GM18861 (cell line): ENCODE measurements at regions not wholly inside any gene's neighbourhood (a gene's known extent, or its start where the extent isn't known, plus 50 kb on each side); places are given as distances from the start of the nearest gene placed in this dataset.
"Not testable (repeated sequence)": the region's sequence is repeated elsewhere in the genome, so short reads cannot be mapped to it uniquely, and the experiment has no call there.

Source experiments
- ATAC-seq: cut with Tn5 transposase; IDR thresholded peaks from one replicate; pipeline ENCODE4 v1.9.1; 2021; ENCODE audit not compliant: unreplicated experiment

GRCh38 chr3:101913168-101913567 lies 63.9 kb downstream of the NFKBIZ start:
- ATAC-seq: no peak

GRCh38 chr3:101917761-101918160 lies 68.4 kb downstream of the NFKBIZ start:
- not testable (repeated sequence) for ATAC-seq

GRCh38 chr3:101922151-101922725 lies 72.9 kb downstream of the NFKBIZ start:
- ATAC-seq: not testable (repeated sequence)

GRCh38 chr3:101924621-101925020 lies 75.3 kb downstream of the NFKBIZ start:
- ATAC-seq: not testable (repeated sequence)

GRCh38 chr3:101925124-101925523 lies 75.8 kb downstream of the NFKBIZ start:
- not testable (repeated sequence) for ATAC-seq

GRCh38 chr3:101925564-101925963 lies 76.2 kb downstream of the NFKBIZ start:
- ATAC-seq: no peak

GRCh38 chr3:101926594-101927105 lies 77.3 kb downstream of the NFKBIZ start:
- ATAC-seq: no peak

- no peak for ATAC-seq
Measured at GRCh38 chr3:101928890-101929289, 79.6 kb downstream of the NFKBIZ start.

- no peak for ATAC-seq
Measured at GRCh38 chr3:101931081-101931480, 81.8 kb downstream of the NFKBIZ start.

GRCh38 chr3:101932326-101933068 lies 83.2 kb downstream of the NFKBIZ start:
- ATAC-seq: no peak

GRCh38 chr3:101936419-101937356 lies 87.4 kb downstream of the NFKBIZ start:
- peak; percentile 92 for ATAC-seq

- peak; percentile 41 for ATAC-seq
Measured at GRCh38 chr3:101938262-101938847, 89.0 kb downstream of the NFKBIZ start.

- no peak for ATAC-seq
Measured at GRCh38 chr3:101939361-101940049, 90.2 kb downstream of the NFKBIZ start.

- ATAC-seq: no peak
Measured at GRCh38 chr3:101940521-101941317, 91.4 kb downstream of the NFKBIZ start.

GRCh38 chr3:101941318-101942040 lies 92.2 kb downstream of the NFKBIZ start:
- ATAC-seq: no peak

- ATAC-seq: no peak
Measured at GRCh38 chr3:101942356-101942755, 93.0 kb downstream of the NFKBIZ start.

- ATAC-seq: no peak
Measured at GRCh38 chr3:101943029-101943428, 93.7 kb downstream of the NFKBIZ start.

GRCh38 chr3:101944308-101944707 lies 95.0 kb downstream of the NFKBIZ start:
- ATAC-seq: no peak

- no peak for ATAC-seq
Measured at GRCh38 chr3:101945980-101946379, 96.7 kb downstream of the NFKBIZ start.
